ENCODE measurements at regions not wholly inside any gene's neighbourhood (a gene's known extent, or its start where the extent isn't known, plus 50 kb on each side); places are given as distances from the start of the nearest gene placed in this dataset.

GRCh38 chr5:4013106-4013898, 417.7 kb downstream of the IRX1 start:
- WGBS, 5 donors = 66 to 78% (median 72%) methylated on average over 20 of the region's 20 CpGs
- H3K9me3 ChIP-seq = peaks cover 0 to 3% (median 0%) of the 10 kb centered on the region in 4 donors
- DNase-seq = no peak
- no peak overlapping the region for H3K4me3 ChIP-seq
- no peaks in the 10 kb centered on the region for H3K36me3 ChIP-seq
- H3K4me1 ChIP-seq = peaks cover 0 to 4% (median under 1%) of the 10 kb centered on the region in 4 donors
- no peaks in the 10 kb centered on the region for H3K27me3 ChIP-seq
- intact Hi-C loops (cut with DNase I; ENCODE audit: low total_unique reads) = no loop called here
- no peak overlapping the region for H3K27ac ChIP-seq
- TF ChIP-seq POLR2A (IDR thresholded peaks at IDR 0.05) (no peak), POLR2AphosphoS5 (IDR thresholded peaks at IDR 0.05) (no peak)

GRCh38 chr5:4015709-4016108, 420.1 kb downstream of the IRX1 start:
- no peaks in the 10 kb centered on the region for H3K36me3 ChIP-seq
- DNase-seq = no peak
- no peak for TF ChIP-seq EP300 (IDR thresholded peaks at IDR 0.05)
- TF ChIP-seq CTCF (IDR thresholded peaks at IDR 0.05) = no peak
- no peak for TF ChIP-seq POLR2A (IDR thresholded peaks at IDR 0.05)
- no peak for TF ChIP-seq POLR2AphosphoS5 (IDR thresholded peaks at IDR 0.05)
- peaks cover 0 to 16% (median 3%) of the 10 kb centered on the region in 4 donors for H3K4me1 ChIP-seq
- WGBS, 5 donors = 65 to 82% (median 73%) methylated on average over 4 of the region's 4 CpGs
- intact Hi-C loops (cut with DNase I; ENCODE audit: low total_unique reads) = no loop called here
- H3K9me3 ChIP-seq = peaks cover 0 to 3% (median 0%) of the 10 kb centered on the region in 4 donors
- H3K4me3 ChIP-seq = no peak overlapping the region
- no peak overlapping the region for H3K27ac ChIP-seq
- H3K27me3 ChIP-seq = no peaks in the 10 kb centered on the region

- intact Hi-C loops (cut with DNase I; ENCODE audit: low total_unique reads) = no loop called here
- no peak for TF ChIP-seq CTCF (IDR thresholded peaks at IDR 0.05)
- TF ChIP-seq EP300 (IDR thresholded peaks at IDR 0.05) = no peak
- TF ChIP-seq POLR2AphosphoS5 (IDR thresholded peaks at IDR 0.05) = no peak
- TF ChIP-seq POLR2A (IDR thresholded peaks at IDR 0.05) = no peak
Observed at GRCh38 chr5:4017076-4017803, 421.6 kb downstream of the IRX1 start.

GRCh38 chr5:4018007-4018406, 422.4 kb downstream of the IRX1 start:
- intact Hi-C loops (cut with DNase I; ENCODE audit: low total_unique reads) = no loop called here
- Histone ChIP-seq H3K27me3 (no peaks in the 10 kb centered on the region), H3K36me3 (no peaks in the 10 kb centered on the region), H3K27ac (no peak overlapping the region), H3K9me3 (peaks cover 0 to 9% (median 3%) of the 10 kb centered on the region in 4 donors), H3K4me3 (no peak overlapping the region), H3K4me1 (peaks cover 0 to 16% (median 3%) of the 10 kb centered on the region in 4 donors)
- DNase-seq = no peak
- WGBS, 5 donors = 19 to 38% (median 28%) methylated on average over 2 of the region's 2 CpGs
- TF ChIP-seq EP300 (IDR thresholded peaks at IDR 0.05) = no peak
- TF ChIP-seq CTCF (IDR thresholded peaks at IDR 0.05) = no peak
- TF ChIP-seq POLR2AphosphoS5 (IDR thresholded peaks at IDR 0.05) = no peak
- no peak for TF ChIP-seq POLR2A (IDR thresholded peaks at IDR 0.05)

More at GRCh38 chr5:4017076-4017803, 421.6 kb downstream of the IRX1 start:
- no peaks in the 10 kb centered on the region for H3K27me3 ChIP-seq
- H3K4me3 ChIP-seq = no peak overlapping the region
- DNase-seq = no peak
- WGBS, 5 donors = 75 to 82% (median 77%) methylated on average over 5 of the region's 5 CpGs
- no peaks in the 10 kb centered on the region for H3K36me3 ChIP-seq
- no peak overlapping the region for H3K27ac ChIP-seq
- H3K9me3 ChIP-seq = peaks cover 0 to 3% (median under 1%) of the 10 kb centered on the region in 4 donors
- H3K4me1 ChIP-seq = peaks cover 0 to 16% (median 3%) of the 10 kb centered on the region in 4 donors
